ENCODE measurements at regions not wholly inside any gene's neighbourhood (a gene's known extent, or its start where the extent isn't known, plus 50 kb on each side); places are given as distances from the start of the nearest gene placed in this dataset.
A peak's percentile ranks its signal among the peaks of the same experiment; 100 is the strongest.

DNA sequence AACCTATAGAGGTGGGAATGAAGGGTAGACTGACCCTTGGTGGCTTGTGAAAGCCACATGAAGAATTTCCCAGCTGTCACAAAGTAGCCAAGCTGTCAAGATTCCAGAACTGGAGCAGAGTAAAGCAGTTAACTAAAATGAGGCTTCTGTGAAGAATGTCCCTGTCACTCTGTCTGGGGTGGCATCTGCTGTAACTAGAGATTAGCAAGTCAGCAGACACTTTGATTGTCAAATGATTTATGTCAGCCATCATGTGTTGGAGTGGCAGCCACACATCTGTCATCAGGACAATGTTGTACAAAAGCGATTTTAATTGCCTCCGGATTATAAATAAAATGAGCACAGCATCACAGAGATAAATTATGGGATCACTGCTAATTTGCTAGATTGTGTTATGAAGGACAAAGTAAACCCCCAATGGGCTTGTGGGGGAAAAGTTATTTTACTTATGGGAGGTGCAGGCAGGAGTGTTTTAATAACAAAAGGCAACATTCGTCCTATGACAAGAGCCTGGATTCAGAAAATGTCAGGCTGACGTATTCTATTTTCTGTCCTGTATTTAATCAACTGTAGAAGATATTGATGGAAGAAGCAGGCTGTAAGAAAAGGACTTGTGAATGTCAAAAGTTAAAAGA, 270.9 kb downstream of the FAM181B start:
- H3K27me3 ChIP-seq (ENCODE audit: control insufficient read depth, insufficient read depth, low read length, poor library complexity, severe bottlenecking) = no peaks in the 10 kb centered on the region
- DNase-seq = no peak
- TF ChIP-seq, protein P1, sequence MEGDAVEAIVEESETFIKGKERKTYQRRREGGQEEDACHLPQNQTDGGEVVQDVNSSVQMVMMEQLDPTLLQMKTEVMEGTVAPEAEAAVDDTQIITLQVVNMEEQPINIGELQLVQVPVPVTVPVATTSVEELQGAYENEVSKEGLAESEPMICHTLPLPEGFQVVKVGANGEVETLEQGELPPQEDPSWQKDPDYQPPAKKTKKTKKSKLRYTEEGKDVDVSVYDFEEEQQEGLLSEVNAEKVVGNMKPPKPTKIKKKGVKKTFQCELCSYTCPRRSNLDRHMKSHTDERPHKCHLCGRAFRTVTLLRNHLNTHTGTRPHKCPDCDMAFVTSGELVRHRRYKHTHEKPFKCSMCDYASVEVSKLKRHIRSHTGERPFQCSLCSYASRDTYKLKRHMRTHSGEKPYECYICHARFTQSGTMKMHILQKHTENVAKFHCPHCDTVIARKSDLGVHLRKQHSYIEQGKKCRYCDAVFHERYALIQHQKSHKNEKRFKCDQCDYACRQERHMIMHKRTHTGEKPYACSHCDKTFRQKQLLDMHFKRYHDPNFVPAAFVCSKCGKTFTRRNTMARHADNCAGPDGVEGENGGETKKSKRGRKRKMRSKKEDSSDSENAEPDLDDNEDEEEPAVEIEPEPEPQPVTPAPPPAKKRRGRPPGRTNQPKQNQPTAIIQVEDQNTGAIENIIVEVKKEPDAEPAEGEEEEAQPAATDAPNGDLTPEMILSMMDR (conservative IDR thresholded peaks at IDR 0.05) = no peak
- H3K27ac Mint-ChIP-seq = no peak overlapping the region
- no peaks in the 10 kb centered on the region for H3K4me1 ChIP-seq (ENCODE audit: control insufficient read depth, insufficient read depth, low read length)
- H3K9ac ChIP-seq (ENCODE audit: extremely low read depth, low read length, poor library complexity, severe bottlenecking) = no peak overlapping the region
- WGBS, 2 experiments (ENCODE audit: insufficient coverage in 1 of 2, insufficient read length in 1 of 2) = 89 to 94% methylated on average over 3 to 4 of the region's 4 CpGs
- no peaks in the 10 kb centered on the region for H3K9me3 ChIP-seq (ENCODE audit: control insufficient read depth, low read length)
- H3K4me3 Mint-ChIP-seq = no peak overlapping the region
- no peaks in the 10 kb centered on the region for H3K36me3 Mint-ChIP-seq (ENCODE audit: low read depth)
- no peak overlapping the region for H3K27ac ChIP-seq (ENCODE audit: low read depth, low read length)
- peaks cover 2% of the 10 kb centered on the region for H3K4me1 Mint-ChIP-seq
- no peaks in the 10 kb centered on the region for H3K36me3 ChIP-seq (ENCODE audit: control insufficient read depth, insufficient read depth, low read length)
- H3K9me3 Mint-ChIP-seq = no peaks in the 10 kb centered on the region
- H3K27me3 Mint-ChIP-seq (ENCODE audit: insufficient read depth) = no peaks in the 10 kb centered on the region
- H3K4me3 ChIP-seq (ENCODE audit: low read length) = no peak overlapping the region

DNA sequence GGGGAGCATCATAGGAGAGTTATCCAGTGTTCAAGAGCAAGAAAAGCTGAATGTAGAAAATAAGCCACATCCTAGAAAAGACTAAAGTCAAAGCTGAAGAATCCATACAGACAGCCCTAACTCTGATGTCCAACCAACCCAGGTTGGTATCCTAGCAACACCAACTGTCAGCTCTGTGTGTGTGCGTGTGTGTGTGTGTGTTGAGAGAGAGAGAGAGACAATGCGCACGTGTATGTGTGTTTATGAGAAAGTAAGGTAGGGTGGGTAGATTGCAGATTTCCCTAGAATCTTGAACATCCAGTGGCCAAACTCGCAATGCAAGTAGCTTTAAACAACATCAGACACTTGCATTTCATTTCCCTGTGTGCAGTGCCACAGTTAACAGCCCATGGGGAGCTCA, 274.9 kb downstream of the FAM181B start:
- H3K9me3 Mint-ChIP-seq = no peaks in the 10 kb centered on the region
- no peaks in the 10 kb centered on the region for H3K36me3 ChIP-seq (ENCODE audit: control insufficient read depth, insufficient read depth, low read length)
- no peaks in the 10 kb centered on the region for H3K27me3 ChIP-seq (ENCODE audit: control insufficient read depth, insufficient read depth, low read length, poor library complexity, severe bottlenecking)
- no peaks in the 10 kb centered on the region for H3K4me1 ChIP-seq (ENCODE audit: control insufficient read depth, insufficient read depth, low read length)
- no peak overlapping the region for H3K27ac Mint-ChIP-seq
- no peaks in the 10 kb centered on the region for H3K9me3 ChIP-seq (ENCODE audit: control insufficient read depth, low read length)
- 88% methylated on average over 4 of the region's 4 CpGs; no CpG with 5 or more reads in 1 of the 2 experiments for WGBS, 2 experiments (ENCODE audit: insufficient coverage in 1 of 2, insufficient read length in 1 of 2)
- peaks cover 2% of the 10 kb centered on the region for H3K4me1 Mint-ChIP-seq
- TF ChIP-seq, protein P1 (conservative IDR thresholded peaks at IDR 0.05) = no peak
- no peak overlapping the region for H3K9ac ChIP-seq (ENCODE audit: extremely low read depth, low read length, poor library complexity, severe bottlenecking)
- peak overlapping the region; percentile 24 for H3K27ac ChIP-seq (ENCODE audit: low read depth, low read length)
- H3K4me3 ChIP-seq (ENCODE audit: low read length) = no peak overlapping the region
- no peak overlapping the region for H3K4me3 Mint-ChIP-seq
- H3K36me3 Mint-ChIP-seq (ENCODE audit: low read depth) = no peaks in the 10 kb centered on the region
- H3K27me3 Mint-ChIP-seq (ENCODE audit: insufficient read depth) = no peaks in the 10 kb centered on the region
- DNase-seq = peak; percentile 45

DNA sequence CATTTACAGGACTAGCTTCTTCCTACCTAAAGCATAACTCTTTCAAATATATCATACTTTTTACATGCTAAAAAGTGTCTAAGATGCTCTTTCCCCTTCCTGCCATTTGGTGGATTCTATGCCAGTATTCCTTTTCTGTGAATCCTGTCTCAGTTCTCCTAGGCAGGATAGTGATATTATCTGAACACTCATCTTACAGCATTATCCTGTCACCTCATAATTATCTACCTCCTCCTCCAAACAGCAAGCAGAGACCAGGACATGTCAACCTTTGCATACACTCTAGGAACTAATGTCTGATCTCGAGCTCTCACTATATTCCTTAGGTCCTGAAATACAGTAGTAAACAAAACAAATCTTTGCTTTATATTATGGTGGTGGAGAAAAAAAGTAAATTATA, 275.5 kb downstream of the FAM181B start:
- Histone ChIP-seq H3K27ac (ENCODE audit: low read depth, low read length) (no peak overlapping the region), H3K4me3 (ENCODE audit: low read length) (no peak overlapping the region), H3K9ac (ENCODE audit: extremely low read depth, low read length, poor library complexity, severe bottlenecking) (no peak overlapping the region), H3K36me3 (ENCODE audit: control insufficient read depth, insufficient read depth, low read length) (no peaks in the 10 kb centered on the region), H3K4me1 (ENCODE audit: control insufficient read depth, insufficient read depth, low read length) (no peaks in the 10 kb centered on the region), H3K9me3 (ENCODE audit: control insufficient read depth, low read length) (no peaks in the 10 kb centered on the region), H3K27me3 (ENCODE audit: control insufficient read depth, insufficient read depth, low read length, poor library complexity, severe bottlenecking) (no peaks in the 10 kb centered on the region)
- H3K4me3 Mint-ChIP-seq = no peak overlapping the region
- no peak for DNase-seq
- WGBS, 2 experiments (ENCODE audit: insufficient coverage in 1 of 2, insufficient read length in 1 of 2) = 67% methylated on average over 1 of the region's 1 CpG; no CpG with 5 or more reads in 1 of the 2 experiments
- no peaks in the 10 kb centered on the region for H3K9me3 Mint-ChIP-seq
- no peaks in the 10 kb centered on the region for H3K27me3 Mint-ChIP-seq (ENCODE audit: insufficient read depth)
- no peaks in the 10 kb centered on the region for H3K36me3 Mint-ChIP-seq (ENCODE audit: low read depth)
- no peak overlapping the region for H3K27ac Mint-ChIP-seq
- TF ChIP-seq, protein P1 (conservative IDR thresholded peaks at IDR 0.05) = no peak
- H3K4me1 Mint-ChIP-seq = peaks cover 2% of the 10 kb centered on the region

All from endodermal cell (in vitro differentiated cells).